Right hindlimb (tissue), 1 donor: ENCODE measurements at regions not wholly inside any gene's neighbourhood (a gene's known extent, or its start where the extent isn't known, plus 50 kb on each side); places are given as distances from the start of the nearest gene placed in this dataset.
A peak's percentile ranks its signal among the peaks of the same experiment; 100 is the strongest.
"Not testable (repeated sequence)": the region's sequence is repeated elsewhere in the genome, so short reads cannot be mapped to it uniquely, and the experiment has no call there.

ENCODE experiments used
- DNase-seq: peaks from one replicate; pipeline ENCODE4 v3.0.0-alpha.2; 2018

- DNase-seq, result no peak
These were observed 50.9 kb upstream of the MITF start for GRCh38 chr3:69688400-69688799.

DNA sequence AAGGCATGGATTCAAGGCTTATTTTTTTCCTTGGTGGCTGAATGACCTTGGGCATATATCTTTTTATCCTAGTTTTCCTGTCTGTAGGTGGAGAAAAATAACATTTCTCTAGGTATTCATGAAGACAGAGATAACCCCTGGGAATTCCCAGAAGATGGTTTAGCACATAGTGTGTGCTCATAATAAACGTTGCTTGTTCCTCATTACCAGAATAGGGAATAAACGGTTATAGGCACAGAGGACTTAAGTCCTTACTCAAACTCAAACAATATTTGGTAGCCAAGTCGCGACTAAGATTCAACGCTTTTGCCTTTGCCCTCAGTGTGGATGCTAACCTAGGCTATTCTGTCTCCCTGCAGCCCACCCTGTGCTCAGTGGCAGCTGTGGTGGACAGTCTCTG is 51.6 kb upstream of the MITF start:
- no peak for DNase-seq

DNA sequence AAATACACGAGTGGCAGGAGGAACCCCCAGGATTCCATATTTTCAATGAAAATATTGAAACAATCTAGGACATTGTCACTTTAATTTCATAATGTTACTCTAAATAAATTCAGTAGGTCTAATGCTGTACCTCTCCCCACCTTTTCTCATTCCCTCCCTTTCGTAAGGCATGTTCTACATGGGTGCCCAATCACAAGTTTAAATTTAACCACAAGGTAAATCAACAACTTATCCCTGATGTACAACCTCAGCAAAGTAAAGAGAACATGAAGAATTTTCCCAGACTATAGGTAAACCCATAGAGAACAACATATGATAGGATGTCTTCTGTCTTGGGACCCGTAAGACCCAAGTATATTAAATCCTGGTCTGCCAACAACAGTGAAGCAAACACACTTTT is 53.2 kb upstream of the MITF start:
- no peak for DNase-seq

GRCh38 chr3:69684309-69684961 is 54.8 kb upstream of the MITF start:
- DNase-seq, result no peak

DNA sequence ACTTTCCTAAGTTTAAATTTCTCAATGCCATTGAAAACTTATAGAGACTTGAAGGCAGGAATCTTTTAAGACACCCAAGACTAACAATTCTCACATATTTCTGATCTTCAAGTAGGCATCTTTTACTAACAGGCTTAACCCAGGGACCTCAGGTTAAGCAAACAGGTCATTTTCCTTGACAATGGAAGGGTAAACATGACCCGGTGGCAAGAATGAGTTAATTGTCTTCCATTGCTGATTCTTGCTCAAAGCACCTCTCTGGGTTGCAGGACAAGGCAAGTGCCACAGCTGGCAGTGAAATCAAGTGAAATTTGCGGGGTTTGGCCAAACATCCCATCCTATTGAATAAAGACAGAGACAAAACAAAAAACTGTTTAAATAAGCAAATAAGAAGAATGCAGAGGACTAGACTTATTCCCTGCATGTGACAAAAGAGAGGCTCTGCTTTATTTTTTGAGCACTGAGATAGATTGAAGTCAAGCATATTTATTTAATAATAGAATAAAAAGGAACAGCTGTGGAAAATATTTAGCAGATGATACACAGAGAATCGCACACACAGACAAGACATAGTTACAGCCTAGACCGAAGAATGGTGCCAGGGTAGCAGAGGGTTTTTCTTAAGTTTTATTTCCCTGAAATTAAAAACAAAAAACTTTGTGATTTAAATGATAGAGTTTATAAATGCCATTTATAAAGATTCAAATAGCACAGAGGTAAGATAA is 56.0 kb upstream of the MITF start:
- DNase-seq, result no peak

DNA sequence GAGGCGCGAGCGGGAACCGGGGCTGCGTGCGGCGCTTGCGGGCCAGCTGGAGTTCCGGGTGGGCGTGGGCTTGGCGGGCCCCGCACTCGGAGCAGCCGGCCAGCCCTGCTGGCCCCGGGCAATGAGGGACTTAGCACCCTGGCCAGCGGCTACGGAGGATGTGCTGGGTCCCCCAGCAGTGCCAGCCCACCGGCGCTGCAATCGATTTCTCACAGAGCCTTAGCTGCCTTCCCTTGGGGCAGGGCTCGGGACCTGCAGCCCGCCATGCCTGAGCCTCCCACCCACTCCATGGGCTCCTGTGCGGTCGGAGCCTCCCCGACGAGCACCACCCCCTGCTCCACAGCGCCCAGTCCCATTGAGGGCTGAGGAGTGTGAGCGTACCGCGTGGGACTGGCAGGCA is 61.8 kb upstream of the MITF start:
- not testable (repeated sequence) for DNase-seq

DNA sequence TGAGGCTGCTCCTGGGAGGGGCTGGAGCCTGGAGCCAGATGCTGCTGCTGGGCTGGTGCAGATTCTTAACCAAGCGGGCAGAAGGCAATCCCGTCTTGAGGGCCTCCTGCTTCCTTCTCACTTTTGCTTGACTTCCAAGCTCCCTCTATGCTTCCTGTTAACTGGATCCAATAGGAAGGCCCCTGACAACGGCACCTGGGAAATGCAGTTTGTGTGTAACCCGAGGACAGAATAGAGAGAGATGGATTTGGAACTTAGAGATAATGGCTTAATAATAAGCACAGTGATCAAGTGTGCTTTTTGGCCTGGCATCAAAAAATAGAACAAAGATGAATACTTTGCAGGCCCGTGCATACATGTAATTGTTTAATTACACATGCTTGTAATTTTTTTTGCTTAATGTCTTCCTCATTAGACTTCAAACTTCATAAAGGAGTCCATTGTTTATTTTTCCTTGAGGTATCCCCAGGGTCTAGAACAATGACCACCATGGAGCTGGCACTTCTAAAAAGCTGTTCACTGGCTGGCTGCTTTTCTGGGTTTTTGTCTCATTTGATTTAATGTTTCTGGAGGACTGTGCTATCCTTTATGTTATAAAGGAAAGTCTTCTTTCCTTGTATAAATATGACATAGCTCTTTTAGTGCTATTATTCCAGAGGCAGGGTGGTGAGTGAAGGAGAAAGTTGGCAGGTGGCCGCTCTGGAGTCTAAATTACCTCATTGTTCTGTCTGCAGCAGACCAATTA is 63.3 kb upstream of the MITF start:
- DNase-seq, result peak; percentile 43

DNA sequence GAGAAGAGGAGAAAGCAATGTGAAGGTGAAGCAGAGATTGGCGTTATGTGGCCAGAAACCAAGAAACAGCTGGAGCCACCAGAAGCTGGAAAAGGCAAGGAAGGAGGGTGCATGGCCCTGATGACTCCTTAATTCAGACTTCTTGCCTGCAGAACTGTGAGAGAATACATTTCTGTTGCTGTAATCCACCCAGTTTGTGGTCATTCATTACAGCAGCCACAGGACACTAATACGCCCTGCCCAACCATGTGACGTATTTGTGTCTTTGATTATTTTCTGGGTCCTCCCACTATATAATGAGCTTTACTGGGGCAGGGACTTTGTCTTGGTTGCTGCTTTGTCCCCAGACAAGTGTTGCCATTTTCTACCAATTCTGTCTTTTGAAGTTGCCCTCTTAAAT is 64.5 kb upstream of the MITF start:
- DNase-seq, result no peak

DNA sequence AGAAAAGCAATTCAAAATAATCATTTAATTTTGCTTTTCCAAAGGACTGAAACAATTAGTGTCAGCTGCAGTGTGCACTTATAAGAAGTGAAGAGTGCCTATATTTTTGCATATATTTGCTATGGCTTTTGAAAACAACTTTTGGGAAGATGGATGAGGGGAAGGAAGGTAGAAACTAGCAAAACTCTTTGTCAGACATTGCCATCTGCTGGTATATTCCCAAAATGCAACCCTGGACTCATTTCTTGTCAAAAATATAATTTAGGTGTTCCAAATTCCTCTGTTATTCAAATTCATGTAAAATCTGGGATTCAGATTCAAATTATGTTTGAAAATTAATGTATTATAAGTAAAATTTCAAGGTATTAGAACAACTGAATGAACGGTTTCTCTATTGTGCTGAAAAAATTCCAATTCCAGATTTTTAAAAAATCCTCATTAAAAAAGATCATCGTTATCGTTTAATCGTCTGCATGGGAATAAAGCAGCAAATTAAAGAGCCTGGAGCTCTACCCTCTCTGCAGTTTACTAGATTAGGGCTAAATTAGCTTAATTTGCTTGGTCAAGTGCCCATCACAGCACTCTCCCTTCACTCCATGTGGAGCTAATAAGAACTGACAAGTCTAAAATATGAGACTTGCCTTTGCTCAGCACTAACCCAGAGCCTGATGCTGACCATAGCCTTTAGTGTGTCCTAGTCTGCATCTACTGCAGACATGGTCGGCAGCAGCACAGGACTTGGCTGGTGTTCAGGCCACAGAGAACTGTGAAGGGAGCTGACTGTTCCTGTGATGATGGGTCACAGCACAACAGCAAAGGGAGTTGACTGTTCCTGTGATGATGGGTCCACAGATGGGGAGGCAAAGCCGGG is 67.9 kb upstream of the MITF start:
- DNase-seq, result peak; percentile 23

DNA sequence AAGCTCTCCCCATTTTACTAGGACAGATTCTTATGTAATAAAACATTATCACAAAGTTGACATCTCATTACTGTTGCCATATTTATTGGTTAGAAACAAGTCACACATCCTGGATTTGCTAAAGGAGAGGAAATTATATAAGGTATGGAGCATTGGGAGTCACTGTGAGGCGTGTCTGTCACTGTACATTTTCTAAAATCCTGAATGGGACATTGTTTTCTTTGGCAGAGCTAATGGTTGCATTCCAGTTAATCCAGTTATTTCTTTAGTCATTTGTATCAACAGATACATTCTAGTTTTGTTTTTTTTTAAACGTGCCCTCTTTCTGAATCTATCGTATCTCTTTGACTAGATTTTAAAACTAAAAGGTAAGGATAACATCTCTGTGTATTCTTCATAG is 70.2 kb upstream of the MITF start:
- DNase-seq, result no peak

GRCh38 chr3:69665026-69665737 is 74.1 kb upstream of the MITF start:
- peak; percentile 43 for DNase-seq

DNA sequence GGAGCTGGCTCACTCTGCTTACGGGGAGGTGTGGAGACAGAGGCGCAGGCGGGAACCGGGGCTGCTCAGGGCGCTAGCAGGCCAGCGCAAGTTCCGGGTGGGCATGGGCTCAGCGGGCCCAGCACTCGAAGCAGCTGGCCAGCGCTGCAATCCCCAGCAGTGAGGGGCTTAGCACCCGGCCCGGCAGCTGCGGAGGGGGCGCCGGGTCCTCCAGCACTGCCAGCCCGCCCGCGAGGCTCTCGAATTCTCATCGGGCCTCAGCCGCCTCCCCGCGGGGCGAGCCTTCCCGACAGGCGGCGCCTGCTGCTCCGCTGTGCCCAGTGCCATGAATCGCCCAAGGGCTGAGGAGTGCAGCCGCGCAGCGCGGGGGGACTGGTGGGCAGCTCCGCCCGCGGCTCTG is 78.6 kb upstream of the MITF start:
- no peak for DNase-seq

DNA sequence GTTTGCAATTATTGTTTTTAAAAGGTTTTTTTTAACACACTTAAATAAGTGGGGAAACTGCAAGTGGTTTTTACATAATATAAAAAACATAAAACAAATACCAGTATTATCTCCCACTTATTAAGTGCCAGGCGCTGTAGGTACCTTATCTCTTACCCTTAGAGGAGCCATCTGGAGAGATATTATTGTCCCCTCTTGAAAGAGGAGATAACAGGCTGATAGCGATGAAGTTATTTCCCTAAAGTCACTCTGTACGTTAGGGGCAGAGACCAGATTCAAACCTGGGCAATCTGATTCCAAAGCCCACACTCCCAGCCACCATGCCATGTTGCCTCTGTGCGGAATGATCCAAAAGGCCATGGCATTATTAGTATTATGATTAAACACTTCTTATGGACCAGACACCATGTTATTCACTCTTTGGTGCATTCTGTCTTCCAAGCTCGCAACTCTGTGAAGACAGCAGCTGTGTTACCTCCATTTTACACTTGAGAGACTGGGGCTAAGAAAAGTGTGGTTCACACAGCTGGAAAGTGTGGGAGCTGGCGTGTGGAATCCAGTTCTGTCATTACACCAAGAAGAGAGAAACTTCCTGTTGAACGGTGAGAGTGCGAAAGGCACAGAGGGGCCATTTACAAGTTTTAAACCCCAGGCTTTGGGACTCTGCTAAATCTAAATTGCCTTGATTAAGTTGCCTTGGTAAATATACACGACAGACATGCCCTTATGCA is 79.9 kb upstream of the MITF start:
- no peak for DNase-seq

DNA sequence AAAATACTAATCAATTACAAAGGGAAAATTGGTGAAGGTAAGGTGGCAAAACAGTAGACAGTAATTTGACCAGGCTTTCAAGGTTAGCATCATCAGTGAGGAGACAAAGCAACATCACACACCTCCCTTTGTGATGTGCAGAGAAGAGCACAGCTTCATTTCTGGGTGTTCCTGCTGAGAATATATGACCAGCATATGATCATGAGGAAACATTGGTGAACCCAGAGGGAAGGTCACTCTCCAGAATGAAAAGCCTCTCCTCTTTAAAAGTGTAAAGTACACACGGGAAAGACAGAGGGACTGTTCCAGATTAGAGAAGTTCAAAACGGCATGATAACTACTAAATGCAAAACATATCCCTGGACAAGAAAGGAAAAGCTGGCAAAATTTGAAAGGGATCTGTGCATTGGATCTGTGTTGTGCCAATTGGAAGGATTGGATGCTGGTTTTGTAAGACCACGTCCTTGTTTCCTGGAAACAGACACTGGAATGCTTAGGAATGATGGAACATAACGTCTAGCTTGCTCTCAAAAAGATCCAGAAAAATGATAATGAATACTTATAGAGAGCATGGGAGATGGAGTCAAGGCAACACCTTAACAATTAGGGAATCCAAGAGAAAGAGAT is 80.6 kb upstream of the MITF start:
- no peak for DNase-seq

- DNase-seq, result not testable (repeated sequence)
These were observed 82.2 kb upstream of the MITF start for GRCh38 chr3:69657030-69657429.

- DNase-seq, result no peak
These were observed 87.5 kb upstream of the MITF start for GRCh38 chr3:69651765-69652164.

GRCh38 chr3:69650066-69650419 is 89.2 kb upstream of the MITF start:
- DNase-seq, result no peak

- no peak for DNase-seq
These were observed 89.9 kb upstream of the MITF start for GRCh38 chr3:69649120-69650065.

DNA sequence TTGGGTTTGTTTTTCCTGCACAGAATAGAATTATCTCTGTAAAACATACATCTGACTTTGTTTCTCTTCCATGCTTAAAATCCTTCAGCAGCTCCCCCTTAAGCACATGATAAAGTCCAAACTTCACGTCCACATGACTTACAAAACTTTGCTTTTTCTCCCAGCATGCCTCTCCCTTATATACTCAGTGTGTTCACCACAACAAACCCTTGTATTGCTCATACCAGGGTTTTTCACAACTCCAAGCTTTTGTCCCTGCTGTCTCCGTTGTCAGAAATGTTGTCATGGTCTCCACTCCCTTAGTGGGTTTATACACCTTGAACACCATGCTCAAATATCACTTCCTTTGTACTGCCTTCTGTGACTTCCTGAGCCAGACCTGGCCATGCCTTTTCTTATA is 91.1 kb upstream of the MITF start:
- DNase-seq, result no peak

DNA sequence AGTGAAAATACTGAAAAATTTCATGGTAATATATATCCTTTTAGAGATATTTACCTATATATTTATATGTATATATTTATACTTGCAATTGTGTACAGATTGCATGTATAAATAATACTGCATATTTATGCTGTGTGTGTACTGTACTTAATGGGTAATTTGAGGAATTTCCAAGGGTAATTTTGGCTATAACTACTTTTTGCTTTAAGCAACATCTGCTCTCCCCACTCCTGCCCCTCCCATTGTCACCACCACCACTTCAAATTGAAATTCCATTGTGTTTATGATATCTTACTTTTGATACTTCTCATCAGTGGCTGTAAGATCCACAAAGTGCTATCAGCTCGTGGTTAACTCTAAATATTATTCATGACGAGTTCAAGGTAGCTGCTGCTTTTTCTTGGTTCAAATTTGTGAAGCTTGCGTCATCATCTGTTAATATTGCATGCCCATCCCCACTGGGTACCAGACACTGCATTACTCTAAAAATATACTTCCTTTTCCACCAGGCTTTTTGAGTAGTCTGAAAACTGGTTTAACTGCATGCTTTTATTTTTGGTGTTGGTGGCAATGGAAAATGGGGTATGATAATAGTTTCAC is 91.7 kb upstream of the MITF start:
- DNase-seq, result no peak
